ENCODE measurements at regions not wholly inside any gene's neighbourhood (a gene's known extent, or its start where the extent isn't known, plus 50 kb on each side); places are given as distances from the start of the nearest gene placed in this dataset.

DNA sequence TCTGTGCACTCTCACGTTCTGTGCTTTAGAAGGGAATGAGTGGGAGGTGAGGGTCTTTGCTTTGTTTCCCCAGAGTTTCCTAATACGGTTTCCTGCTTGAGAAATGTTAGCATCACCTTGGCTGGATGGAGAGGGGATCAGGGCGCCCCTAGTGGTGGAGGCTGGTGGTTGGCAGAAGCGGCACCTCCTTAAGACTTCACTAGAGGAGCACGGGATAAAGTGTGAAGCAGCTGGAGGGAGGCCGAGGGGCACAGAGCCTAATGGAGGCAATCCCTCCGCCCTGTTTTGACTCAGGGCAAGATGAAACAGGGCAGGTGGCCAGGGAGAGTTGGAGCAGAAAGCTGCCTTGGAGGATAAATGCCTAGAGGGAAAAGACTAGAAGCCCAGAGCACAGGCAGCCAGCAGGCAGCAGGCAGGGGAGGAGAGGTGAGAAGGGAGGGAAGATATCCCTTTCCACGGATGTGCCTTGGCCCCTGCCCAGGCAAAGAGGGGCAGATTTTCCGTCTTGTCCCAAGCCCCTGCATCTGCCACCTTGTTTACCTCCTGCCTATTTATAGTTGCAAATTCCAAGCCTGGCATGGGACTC is 56.0 kb upstream of the BTRC start:
- peak; percentile 55 to 80 (median 61) for DNase-seq (ENCODE audit: low read depth in 3 of 3)

DNA sequence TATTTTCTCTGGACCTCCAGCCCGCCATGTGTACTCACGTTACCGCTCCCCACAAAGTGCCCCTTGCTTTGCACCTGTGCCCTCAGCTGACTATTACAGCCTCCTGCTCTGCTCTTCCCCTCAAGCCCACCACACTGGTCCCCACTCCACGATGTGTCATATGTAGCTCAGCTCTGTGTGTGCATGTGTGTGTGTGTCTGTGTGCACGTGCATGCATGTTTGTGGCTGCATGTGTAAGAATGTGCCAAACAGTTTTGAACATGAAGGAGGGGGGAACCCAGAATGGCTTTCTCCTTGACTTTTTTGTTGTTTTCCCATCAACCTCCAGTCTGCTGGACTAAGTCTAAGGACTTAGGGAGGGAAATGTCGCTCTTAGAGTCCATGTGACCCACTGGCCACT is 54.8 kb upstream of the BTRC start:
- DNase-seq (ENCODE audit: low read depth in 3 of 3) = no peak

DNA sequence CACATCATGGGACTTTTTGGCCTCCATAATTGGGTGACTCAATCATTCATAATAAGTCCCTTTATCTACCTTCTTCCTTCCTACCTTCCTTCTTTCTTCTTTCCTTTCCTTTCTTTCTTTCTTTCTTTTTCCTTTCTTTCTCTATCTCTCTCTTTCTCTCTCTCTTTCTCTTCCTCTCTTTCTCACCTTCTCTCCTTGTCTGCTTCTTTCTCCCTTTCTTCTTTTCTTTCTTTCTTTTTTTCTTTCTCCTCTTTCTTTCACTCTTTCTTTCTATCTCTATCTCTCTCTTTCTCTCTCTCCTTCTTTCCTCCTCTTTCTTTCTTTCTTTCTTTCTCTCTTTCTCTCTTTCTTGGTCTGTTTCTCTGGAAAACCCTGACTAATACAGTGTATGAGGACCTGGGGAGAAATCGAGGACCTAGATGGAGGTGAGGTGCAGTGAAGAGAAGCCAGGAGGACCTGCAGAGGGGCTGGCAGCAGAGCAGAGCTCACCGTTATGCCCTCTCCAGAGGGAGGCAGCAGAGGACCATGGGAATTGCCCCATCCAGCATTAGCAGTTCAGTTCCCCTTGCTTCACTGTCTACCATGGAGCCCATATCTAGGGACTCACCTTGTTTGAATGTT is 52.7 kb upstream of the BTRC start:
- DNase-seq (ENCODE audit: low read depth in 3 of 3) = peak in 2 of 3 experiments; percentile 15 to 35

DNA sequence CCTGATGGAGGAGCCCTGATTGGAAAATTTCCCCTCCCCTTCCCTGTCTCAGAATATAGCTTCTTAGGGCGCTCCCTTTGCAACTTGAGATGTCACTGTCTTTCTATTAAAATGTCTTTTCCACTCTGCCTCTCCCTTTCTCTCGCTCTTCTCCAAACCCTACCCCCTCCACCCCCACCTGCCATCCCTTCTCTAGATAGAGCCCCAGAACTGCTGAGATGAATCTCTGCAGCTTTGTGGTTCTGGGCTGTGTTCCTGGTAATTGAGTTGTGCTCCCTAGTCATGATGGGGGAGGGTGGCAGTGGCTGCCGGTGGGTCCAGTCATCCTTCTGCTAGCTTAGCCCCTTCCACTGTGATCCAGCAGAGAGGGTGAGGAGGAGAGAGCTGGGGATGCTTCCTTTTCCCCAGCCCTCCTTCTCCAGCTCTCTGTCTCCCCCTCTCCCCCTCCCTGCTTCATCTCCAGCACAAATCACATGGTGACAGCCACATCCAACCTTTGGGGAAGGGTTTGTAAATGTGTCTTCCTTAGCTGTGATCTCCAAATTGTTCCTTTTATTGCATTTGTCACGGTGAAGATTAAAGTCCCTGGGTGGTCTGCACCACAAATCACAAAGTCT is 50.8 kb upstream of the BTRC start:
- no peak for DNase-seq (ENCODE audit: low read depth in 3 of 3)

All from stimulated activated CD4-positive, alpha-beta T cell treated with anti-CD3 and anti-CD28 coated beads, TNF-alpha, amount 100 ng/mL, for 24 hours (primary cell).